Neural progenitor cell (in vitro differentiated cells): ENCODE measurements at regions not wholly inside any gene's neighbourhood (a gene's known extent, or its start where the extent isn't known, plus 50 kb on each side); places are given as distances from the start of the nearest gene placed in this dataset.

ENCODE experiments used
- DNase-seq: peaks from one replicate; pipeline ENCODE4 v3.0.0-alpha.2; 2016; ENCODE audit warnings: low spot score
- H2AFZ ChIP-seq: fragments of 200-600 bp; sonication (generic); replicated peaks from 2 replicates; pipeline ENCODE4 v1.6.1; 2016; ENCODE audit warnings: antibody characterized with exemption
- H3F3A ChIP-seq: fragments of 200-600 bp; sonication (generic); 2 replicates; pipeline ENCODE4 v1.6.1; 2016; ENCODE audit warnings: antibody characterized with exemption, low read depth
- H3K27ac ChIP-seq: fragments of 200-600 bp; sonication (generic); 2 replicates; pipeline ENCODE4 v1.5.1; 2016; ENCODE audit warnings: mild to moderate bottlenecking
- H3K27me3 ChIP-seq: fragments of 200-600 bp; sonication (generic); 2 replicates; pipeline ENCODE4 v1.6.1; 2016; ENCODE audit warnings: mild to moderate bottlenecking, moderate library complexity
- H3K36me3 ChIP-seq: fragments of 200-600 bp; sonication (generic); 2 replicates; pipeline ENCODE4 v1.5.1; 2016
- H3K4me1 ChIP-seq: fragments of 200-600 bp; sonication (generic); 2 replicates; pipeline ENCODE4 v1.6.1; 2016; ENCODE audit warnings: mixed run types
- H3K4me2 ChIP-seq: fragments of 200-600 bp; sonication (generic); 2 replicates; pipeline ENCODE4 v1.6.1; 2016
- H3K4me3 ChIP-seq: fragments of 200-600 bp; sonication (generic); 2 replicates; pipeline ENCODE4 v1.5.1; 2016
- H3K79me2 ChIP-seq: fragments of 200-600 bp; sonication (generic); 2 replicates; pipeline ENCODE4 v1.6.1; 2016; ENCODE audit warnings: low read depth
- H3K9ac ChIP-seq: fragments of 200-600 bp; sonication (generic); 2 replicates; pipeline ENCODE4 v1.6.1; 2016
- H3K9me3 ChIP-seq: fragments of 200-600 bp; sonication (generic); 2 replicates; pipeline ENCODE4 v1.5.1; 2016; ENCODE audit warnings: low read depth
- H4K20me1 ChIP-seq: fragments of 200-600 bp; sonication (generic); 2 replicates; pipeline ENCODE4 v1.6.1; 2016; ENCODE audit warnings: low read depth
- H3K27ac Mint-ChIP-seq: 3 replicates; pipeline ENCODE4 v1.8.0; 2021; ENCODE audit warnings: mixed read lengths
- H3K27me3 Mint-ChIP-seq: 2 replicates; pipeline ENCODE4 v1.8.0; 2022; ENCODE audit warnings: low read depth, mild to moderate bottlenecking, inconsistent platforms, moderate library complexity, mixed read lengths; ENCODE audit not compliant: insufficient read depth
- H3K36me3 Mint-ChIP-seq: 3 replicates; pipeline ENCODE4 v1.8.0; 2021; ENCODE audit warnings: mixed read lengths
- H3K4me1 Mint-ChIP-seq: 3 replicates; pipeline ENCODE4 v1.8.0; 2021; ENCODE audit warnings: mixed read lengths
- H3K4me3 Mint-ChIP-seq: 3 replicates; pipeline ENCODE4 v1.8.0; 2021; ENCODE audit warnings: mild to moderate bottlenecking, moderate library complexity, mixed read lengths
- H3K9me3 Mint-ChIP-seq: 3 replicates; pipeline ENCODE4 v1.8.0; 2020; ENCODE audit warnings: mixed read lengths
- CTCF ChIP-seq: fragments of 200-600 bp; sonication (generic); IDR thresholded peaks from 2 replicates; pipeline ENCODE4 v1.5.1; 2017; ENCODE audit warnings: antibody characterized with exemption, mild to moderate bottlenecking
- EZH2 ChIP-seq: fragments of 200-600 bp; sonication (generic); IDR thresholded peaks from 2 replicates; pipeline ENCODE4 v1.6.1; 2017; ENCODE audit warnings: antibody characterized with exemption, mild to moderate bottlenecking, moderate library complexity
- EZH2phosphoT487 ChIP-seq: fragments of 200-600 bp; sonication (generic); IDR thresholded peaks from 2 replicates; pipeline ENCODE4 v1.6.1; 2017; ENCODE audit warnings: antibody characterized with exemption

- no peak overlapping the region for H3K4me3 ChIP-seq
- H3K9me3 ChIP-seq, result no peaks in the 10 kb centered on the region
- H4K20me1 ChIP-seq, result no peaks in the 10 kb centered on the region
- H3F3A ChIP-seq, result no peaks in the 10 kb centered on the region
- no peak for TF ChIP-seq CTCF
- no peak for TF ChIP-seq EZH2
- no peak for TF ChIP-seq EZH2phosphoT487
- no peaks in the 10 kb centered on the region for H3K36me3 ChIP-seq
- H3K4me2 ChIP-seq, result no peak overlapping the region
- no peaks in the 10 kb centered on the region for H3K27me3 Mint-ChIP-seq
- H3K27me3 ChIP-seq, result no peaks in the 10 kb centered on the region
- no peak overlapping the region for H3K9ac ChIP-seq
- no peaks in the 10 kb centered on the region for H3K36me3 Mint-ChIP-seq
- no peak overlapping the region for H3K27ac ChIP-seq
- H3K9me3 Mint-ChIP-seq, result no peaks in the 10 kb centered on the region
- no peaks in the 10 kb centered on the region for H3K4me1 ChIP-seq
- H3K27ac Mint-ChIP-seq, result no peak overlapping the region
- H3K4me3 Mint-ChIP-seq, result no peak overlapping the region
- no peaks in the 10 kb centered on the region for H3K79me2 ChIP-seq
- H3K4me1 Mint-ChIP-seq, result no peaks in the 10 kb centered on the region
- DNase-seq, result no peak
- no peak overlapping the region for H2AFZ ChIP-seq
Observed at GRCh38 chr7:117973975-117974374, 100.7 kb upstream of the CTTNBP2 start.

- no peak overlapping the region for H3K4me3 Mint-ChIP-seq
Observed at GRCh38 chr7:117974891-117975290, 101.7 kb upstream of the CTTNBP2 start.

GRCh38 chr7:117975476-117975875 is 102.2 kb upstream of the CTTNBP2 start:
- H3K4me2 ChIP-seq, result no peak overlapping the region
- no peak for DNase-seq
- no peaks in the 10 kb centered on the region for H3K9me3 Mint-ChIP-seq
- H3K27ac ChIP-seq, result no peak overlapping the region
- no peak overlapping the region for H3K4me3 Mint-ChIP-seq
- H3K36me3 ChIP-seq, result no peaks in the 10 kb centered on the region
- no peak overlapping the region for H3K9ac ChIP-seq
- no peaks in the 10 kb centered on the region for H4K20me1 ChIP-seq
- no peak overlapping the region for H2AFZ ChIP-seq
- TF ChIP-seq CTCF, result no peak
- TF ChIP-seq EZH2phosphoT487, result no peak
- no peak for TF ChIP-seq EZH2
- no peaks in the 10 kb centered on the region for H3F3A ChIP-seq
- H3K79me2 ChIP-seq, result no peaks in the 10 kb centered on the region
- H3K36me3 Mint-ChIP-seq, result no peaks in the 10 kb centered on the region
- H3K27me3 Mint-ChIP-seq, result no peaks in the 10 kb centered on the region
- H3K4me3 ChIP-seq, result no peak overlapping the region
- H3K4me1 ChIP-seq, result no peaks in the 10 kb centered on the region
- H3K4me1 Mint-ChIP-seq, result no peaks in the 10 kb centered on the region
- no peak overlapping the region for H3K27ac Mint-ChIP-seq
- no peaks in the 10 kb centered on the region for H3K9me3 ChIP-seq
- H3K27me3 ChIP-seq, result no peaks in the 10 kb centered on the region

More at GRCh38 chr7:117974891-117975290, 101.7 kb upstream of the CTTNBP2 start:
- Histone ChIP-seq H3K9ac (no peak overlapping the region), H3F3A (no peaks in the 10 kb centered on the region), H3K27me3 (no peaks in the 10 kb centered on the region), H3K9me3 (no peaks in the 10 kb centered on the region), H4K20me1 (no peaks in the 10 kb centered on the region), H3K4me1 (no peaks in the 10 kb centered on the region), H3K27ac (no peak overlapping the region), H3K36me3 (no peaks in the 10 kb centered on the region), H3K79me2 (no peaks in the 10 kb centered on the region), H3K4me3 (no peak overlapping the region), H2AFZ (no peak overlapping the region), H3K4me2 (no peak overlapping the region)
- TF ChIP-seq EZH2phosphoT487, result no peak
- Mint-ChIP-seq H3K9me3 (no peaks in the 10 kb centered on the region), H3K27me3 (no peaks in the 10 kb centered on the region), H3K27ac (no peak overlapping the region), H3K36me3 (no peaks in the 10 kb centered on the region), H3K4me1 (no peaks in the 10 kb centered on the region)
- DNase-seq, result no peak

- H3K27ac Mint-ChIP-seq, result no peak overlapping the region
- H2AFZ ChIP-seq, result no peak overlapping the region
Observed at GRCh38 chr7:117979954-117980497, 106.8 kb upstream of the CTTNBP2 start.

More at GRCh38 chr7:117979954-117980497, 106.8 kb upstream of the CTTNBP2 start:
- no peaks in the 10 kb centered on the region for H3K27me3 Mint-ChIP-seq
- Histone ChIP-seq H3K4me2 (no peak overlapping the region), H3K9ac (no peak overlapping the region), H3F3A (no peaks in the 10 kb centered on the region), H3K79me2 (no peaks in the 10 kb centered on the region), H3K36me3 (no peaks in the 10 kb centered on the region), H3K9me3 (no peaks in the 10 kb centered on the region), H3K27me3 (no peaks in the 10 kb centered on the region), H3K4me1 (no peaks in the 10 kb centered on the region), H4K20me1 (no peaks in the 10 kb centered on the region), H3K27ac (no peak overlapping the region), H3K4me3 (no peak overlapping the region)
- no peaks in the 10 kb centered on the region for H3K36me3 Mint-ChIP-seq
- no peaks in the 10 kb centered on the region for H3K9me3 Mint-ChIP-seq
- H3K4me3 Mint-ChIP-seq, result no peak overlapping the region
- H3K4me1 Mint-ChIP-seq, result no peaks in the 10 kb centered on the region
- DNase-seq, result no peak
- no peak for TF ChIP-seq CTCF
- TF ChIP-seq EZH2, result no peak
- no peak for TF ChIP-seq EZH2phosphoT487
